Neural cell (in vitro differentiated cells): ENCODE measurements at regions not wholly inside any gene's neighbourhood (a gene's known extent, or its start where the extent isn't known, plus 50 kb on each side); places are given as distances from the start of the nearest gene placed in this dataset.

ENCODE experiments used
- EZH2 ChIP-seq: fragments of 200-600, 300-800 bp; shearing (Covaris generic), sonication (generic); IDR thresholded peaks from 2 replicates; pipeline ENCODE4 v1.6.1; 2014; ENCODE audit warnings: antibody characterized with exemption, low read length, borderline replicate concordance, mild to moderate bottlenecking; ENCODE audit not compliant: insufficient read depth, poor library complexity, severe bottlenecking
- MXI1 ChIP-seq: fragments of 450-650 bp; conservative IDR thresholded peaks from 2 replicates; pipeline ENCODE4 v1.6.1; 2014; ENCODE audit warnings: antibody characterized with exemption, mild to moderate bottlenecking; ENCODE audit not compliant: poor library complexity, severe bottlenecking
- POLR2AphosphoS5 ChIP-seq: IDR thresholded peaks from 2 replicates; pipeline ENCODE4 v1.6.1; 2012
- RAD21 ChIP-seq: fragments of 450-650 bp; conservative IDR thresholded peaks from 2 replicates; pipeline ENCODE4 v1.6.1; 2014; ENCODE audit warnings: antibody characterized with exemption, mild to moderate bottlenecking, moderate library complexity
- TF ChIP-seq, protein P1 (sequence below): fragments of 450-650 bp; IDR thresholded peaks from 2 replicates; pipeline ENCODE4 v1.5.1; 2014; ENCODE audit warnings: antibody characterized with exemption, mild to moderate bottlenecking, moderate library complexity; ENCODE audit not compliant: poor library complexity, severe bottlenecking

DNA sequence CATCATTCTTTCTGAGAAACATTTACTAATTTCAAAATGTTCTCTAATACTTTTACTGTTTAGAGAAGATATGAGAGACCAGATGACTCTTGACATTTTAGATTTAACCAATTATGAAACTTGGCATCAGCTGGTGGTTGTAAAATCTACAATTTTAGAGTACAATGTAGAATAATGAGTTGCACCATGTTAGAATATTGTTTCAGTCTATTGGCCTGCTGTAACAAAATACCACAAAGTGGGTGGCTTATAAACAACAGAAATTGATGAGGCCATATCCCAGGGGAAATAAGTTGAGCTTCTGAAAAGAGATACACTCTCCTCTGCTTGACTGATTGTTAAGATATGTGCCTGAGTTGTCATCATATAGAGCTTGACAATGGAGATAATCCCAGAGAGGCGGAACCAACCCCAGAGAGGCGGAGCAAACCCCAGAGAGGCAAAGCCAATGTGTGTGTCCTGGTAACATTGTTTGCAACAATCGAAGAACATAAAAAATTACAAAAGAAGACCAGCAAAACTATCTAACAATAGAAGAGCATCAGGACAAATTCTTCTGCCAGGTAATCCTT lies 373.0 kb upstream of the SLITRK1 start:
- TF ChIP-seq MXI1: no peak
- TF ChIP-seq POLR2AphosphoS5: no peak
- no peak for TF ChIP-seq RAD21
- no peak for TF ChIP-seq EZH2
- TF ChIP-seq, protein P1, sequence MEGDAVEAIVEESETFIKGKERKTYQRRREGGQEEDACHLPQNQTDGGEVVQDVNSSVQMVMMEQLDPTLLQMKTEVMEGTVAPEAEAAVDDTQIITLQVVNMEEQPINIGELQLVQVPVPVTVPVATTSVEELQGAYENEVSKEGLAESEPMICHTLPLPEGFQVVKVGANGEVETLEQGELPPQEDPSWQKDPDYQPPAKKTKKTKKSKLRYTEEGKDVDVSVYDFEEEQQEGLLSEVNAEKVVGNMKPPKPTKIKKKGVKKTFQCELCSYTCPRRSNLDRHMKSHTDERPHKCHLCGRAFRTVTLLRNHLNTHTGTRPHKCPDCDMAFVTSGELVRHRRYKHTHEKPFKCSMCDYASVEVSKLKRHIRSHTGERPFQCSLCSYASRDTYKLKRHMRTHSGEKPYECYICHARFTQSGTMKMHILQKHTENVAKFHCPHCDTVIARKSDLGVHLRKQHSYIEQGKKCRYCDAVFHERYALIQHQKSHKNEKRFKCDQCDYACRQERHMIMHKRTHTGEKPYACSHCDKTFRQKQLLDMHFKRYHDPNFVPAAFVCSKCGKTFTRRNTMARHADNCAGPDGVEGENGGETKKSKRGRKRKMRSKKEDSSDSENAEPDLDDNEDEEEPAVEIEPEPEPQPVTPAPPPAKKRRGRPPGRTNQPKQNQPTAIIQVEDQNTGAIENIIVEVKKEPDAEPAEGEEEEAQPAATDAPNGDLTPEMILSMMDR: no peak
